Spleen (tissue), 7 donors: ENCODE measurements at regions not wholly inside any gene's neighbourhood (a gene's known extent, or its start where the extent isn't known, plus 50 kb on each side); places are given as distances from the start of the nearest gene placed in this dataset.

Experiments
- CTCF ChIP-seq, 11 experiments: fragments of 200-600 bp in 7 of 11; fragments of 450-650 bp in 4 of 11; sonication (generic) in 4 of 11; IDR thresholded peaks in 8 of 11; conservative IDR thresholded peaks in 3 of 11; 1 replicate in 7 of 11; 2 replicates in 4 of 11; pipeline versions ENCODE4 v1.4.0 to v1.8.0; 2016 to 2021; ENCODE audit warnings: antibody characterized with exemption in 11 of 11, inconsistent platforms in 4 of 11, mild to moderate bottlenecking in 1 of 11
- POLR2A ChIP-seq, 3 donors: fragments of 450-650 bp; IDR thresholded peaks; one replicate each; pipeline ENCODE4 v1.5.1; 2017; ENCODE audit warnings: antibody characterized with exemption in 3 of 3, mild to moderate bottlenecking in 1 of 3
- donor health status: DM: no; HTN: no; CAD: no; lungs with moderate emphysema.
- donor health status: DM: no; HTN: no; CAD: no.
- donor health status: DM: no; HTN: no; CAD: no.

DNA sequence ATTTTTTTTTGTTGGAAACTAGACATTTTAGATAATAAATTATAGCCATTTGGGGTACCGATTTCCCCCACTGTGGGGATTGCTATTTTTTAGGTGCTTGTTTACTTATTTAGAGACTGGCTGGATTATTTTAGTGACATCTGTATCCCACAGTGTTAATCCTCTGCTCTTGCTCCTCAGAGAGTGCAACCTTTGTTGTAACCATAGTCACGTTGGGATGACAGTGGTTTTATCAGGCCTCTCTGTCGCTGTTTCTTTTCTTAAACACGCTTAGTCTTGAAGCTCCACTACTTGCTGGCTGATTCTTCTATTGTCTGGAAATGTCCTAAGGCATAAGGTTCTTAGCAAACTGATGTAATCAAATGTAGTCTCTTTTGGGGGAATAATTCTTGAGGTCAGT lies 451.6 kb upstream of the SEMA6D start:
- TF ChIP-seq CTCF (IDR thresholded peaks at IDR 0.05 in 8 of 11, conservative IDR thresholded peaks at IDR 0.05 in 3 of 11) (no peak), POLR2A (IDR thresholded peaks at IDR 0.05) (no peak)
